Lower leg skin (tissue), 3 donors: ENCODE measurements at regions not wholly inside any gene's neighbourhood (a gene's known extent, or its start where the extent isn't known, plus 50 kb on each side); places are given as distances from the start of the nearest gene placed in this dataset.

Experiments used
- POLR2A ChIP-seq, 2 donors: fragments of 450-650 bp; IDR thresholded peaks; one replicate each; pipeline ENCODE4 v1.6.1; 2016 to 2017; ENCODE audit warnings: antibody characterized with exemption in 2 of 2, mild to moderate bottlenecking in 1 of 2, moderate library complexity in 1 of 2
- TF ChIP-seq, protein P1 (sequence below), 3 donors: fragments of 450-650 bp; IDR thresholded peaks; one replicate each; pipeline ENCODE4 v1.5.1; 2016; ENCODE audit warnings: antibody characterized with exemption in 3 of 3, mild to moderate bottlenecking in 3 of 3, moderate library complexity in 2 of 3

DNA sequence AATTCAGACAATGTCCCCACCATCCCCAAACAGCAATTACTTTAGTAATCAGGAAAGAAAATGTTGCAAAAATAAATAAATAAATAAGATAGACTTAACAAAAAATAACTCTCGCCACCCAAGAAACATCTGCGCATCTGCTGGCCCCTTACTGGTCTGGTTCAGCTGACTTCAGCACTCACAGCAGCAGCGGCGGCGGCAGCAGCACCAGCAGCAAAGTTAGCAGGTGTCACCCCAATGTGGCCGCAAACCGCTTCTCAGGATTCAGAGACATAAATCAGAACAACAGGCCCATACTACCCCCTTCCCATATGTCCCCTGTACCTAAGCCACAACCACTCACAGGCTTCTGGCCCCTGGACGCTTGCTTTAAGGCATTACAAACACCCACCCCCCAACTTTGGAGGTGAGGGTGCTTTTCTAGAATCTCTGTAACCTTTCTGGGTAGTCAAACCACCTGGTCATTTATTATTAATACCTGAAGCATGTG lies 593.0 kb downstream of the BNC2 start:
- TF ChIP-seq, protein P1, sequence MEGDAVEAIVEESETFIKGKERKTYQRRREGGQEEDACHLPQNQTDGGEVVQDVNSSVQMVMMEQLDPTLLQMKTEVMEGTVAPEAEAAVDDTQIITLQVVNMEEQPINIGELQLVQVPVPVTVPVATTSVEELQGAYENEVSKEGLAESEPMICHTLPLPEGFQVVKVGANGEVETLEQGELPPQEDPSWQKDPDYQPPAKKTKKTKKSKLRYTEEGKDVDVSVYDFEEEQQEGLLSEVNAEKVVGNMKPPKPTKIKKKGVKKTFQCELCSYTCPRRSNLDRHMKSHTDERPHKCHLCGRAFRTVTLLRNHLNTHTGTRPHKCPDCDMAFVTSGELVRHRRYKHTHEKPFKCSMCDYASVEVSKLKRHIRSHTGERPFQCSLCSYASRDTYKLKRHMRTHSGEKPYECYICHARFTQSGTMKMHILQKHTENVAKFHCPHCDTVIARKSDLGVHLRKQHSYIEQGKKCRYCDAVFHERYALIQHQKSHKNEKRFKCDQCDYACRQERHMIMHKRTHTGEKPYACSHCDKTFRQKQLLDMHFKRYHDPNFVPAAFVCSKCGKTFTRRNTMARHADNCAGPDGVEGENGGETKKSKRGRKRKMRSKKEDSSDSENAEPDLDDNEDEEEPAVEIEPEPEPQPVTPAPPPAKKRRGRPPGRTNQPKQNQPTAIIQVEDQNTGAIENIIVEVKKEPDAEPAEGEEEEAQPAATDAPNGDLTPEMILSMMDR (IDR thresholded peaks at IDR 0.05), result no peak
- no peak for TF ChIP-seq POLR2A (IDR thresholded peaks at IDR 0.05)
